ENCODE measurements at regions not wholly inside any gene's neighbourhood (a gene's known extent, or its start where the extent isn't known, plus 50 kb on each side); places are given as distances from the start of the nearest gene placed in this dataset.

DNA sequence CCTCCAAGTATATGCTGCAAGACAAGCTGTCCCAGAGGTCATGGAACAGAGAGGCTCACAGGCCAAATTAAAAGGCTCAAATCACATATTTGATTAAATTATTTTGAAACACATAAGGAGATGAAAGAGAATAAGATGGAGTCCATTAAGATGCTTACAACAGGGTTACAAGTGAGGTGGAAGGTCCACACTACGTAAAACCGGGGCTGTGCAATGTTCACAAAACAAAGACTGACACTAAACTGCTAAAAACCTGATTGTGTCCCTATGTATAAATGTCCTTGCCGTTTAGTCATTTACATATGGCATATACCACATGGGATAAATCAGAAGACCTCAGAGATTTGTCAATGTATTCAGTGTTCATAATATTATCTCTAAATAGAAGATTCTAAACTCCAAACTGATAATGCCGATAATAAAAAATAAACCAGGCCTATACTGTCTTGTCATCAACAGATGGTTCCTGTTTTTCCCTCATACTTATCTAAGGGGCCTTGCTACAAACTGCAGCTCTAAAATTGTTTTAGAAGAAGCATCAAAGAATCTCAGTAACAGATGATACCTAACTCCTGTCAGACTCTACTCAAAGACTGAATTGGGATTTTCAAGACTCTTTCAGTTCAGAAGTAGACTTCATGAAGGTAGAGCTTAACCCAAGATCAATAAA is 51.8 kb upstream of the RIPOR2 start:
- DNase-seq = no peak

GRCh38 chr6:24988562-24988961 is 52.8 kb upstream of the RIPOR2 start:
- no peak for DNase-seq

- no peak for DNase-seq
Observed at GRCh38 chr6:24990236-24990845, 54.6 kb upstream of the RIPOR2 start.

DNA sequence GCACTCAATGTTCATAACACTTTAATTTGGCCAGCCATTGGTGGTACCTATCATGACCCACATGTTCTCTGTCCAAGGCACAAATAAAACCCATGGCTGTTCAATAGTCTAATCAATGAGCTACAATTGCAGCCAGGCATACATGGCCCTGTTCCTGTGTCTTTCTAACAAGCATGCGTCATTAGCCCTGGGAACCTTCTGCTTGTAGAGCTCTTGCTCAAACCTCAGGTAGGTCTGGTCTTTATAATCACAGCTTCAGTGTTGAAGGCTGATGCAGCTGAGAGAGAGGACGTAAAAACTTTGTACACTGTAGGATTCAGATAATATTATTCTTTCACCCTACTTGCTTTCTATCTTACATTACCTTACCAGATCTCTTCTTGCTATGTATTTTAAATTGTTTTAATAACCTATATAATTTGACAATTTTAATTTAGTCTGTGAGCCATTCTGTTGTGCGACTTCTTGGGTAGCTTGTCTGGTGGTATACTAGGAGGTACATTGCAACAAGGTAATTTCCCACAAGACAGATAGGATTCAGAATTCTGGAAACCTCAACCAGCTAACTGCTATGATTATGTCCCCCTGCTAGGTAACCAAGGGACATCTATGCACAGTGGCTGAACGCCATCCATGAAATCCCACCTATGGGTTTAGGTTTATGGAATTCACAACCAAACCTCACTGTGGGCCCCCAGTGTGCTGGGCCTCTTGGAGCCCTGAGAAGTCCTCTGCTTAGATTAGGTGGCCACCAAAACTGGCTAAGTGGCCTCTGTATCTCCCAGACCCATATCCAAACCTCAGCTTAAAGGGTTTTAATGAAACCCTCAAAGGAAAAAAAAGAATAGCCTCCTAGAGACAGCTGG is 55.4 kb upstream of the RIPOR2 start:
- DNase-seq = no peak

DNA sequence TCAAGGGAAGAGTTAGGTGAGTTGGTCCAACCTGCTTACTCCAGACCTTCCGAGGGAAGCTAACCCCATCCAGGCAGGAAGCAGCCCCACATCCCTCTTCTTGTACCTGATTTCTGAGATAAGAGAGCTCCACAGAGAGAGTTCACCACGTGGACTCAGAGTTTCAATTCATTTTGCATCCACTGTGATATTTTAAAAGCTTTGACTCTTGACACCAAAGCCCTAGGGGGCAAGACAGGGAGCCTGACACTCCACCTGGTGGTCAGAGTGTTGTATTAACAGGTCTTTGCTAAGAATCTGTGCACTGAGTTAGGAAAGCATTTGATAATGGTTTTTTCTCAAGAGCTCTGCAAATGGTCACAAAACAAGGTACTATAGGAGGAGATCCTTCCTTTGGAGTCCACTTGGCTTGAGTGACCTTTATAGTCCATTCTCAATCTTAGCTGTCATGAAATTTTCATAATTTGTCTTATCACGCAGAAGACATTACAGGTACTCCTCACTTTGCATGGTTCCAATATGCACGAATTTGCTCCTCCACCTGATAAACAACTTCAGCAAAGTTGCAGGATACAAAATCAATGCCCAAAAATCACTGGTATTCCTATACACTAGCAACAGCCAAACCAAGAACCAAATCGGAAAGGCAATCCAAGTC is 56.2 kb upstream of the RIPOR2 start:
- DNase-seq = peak in 2 of 3 donors; percentile 54 to 69

GRCh38 chr6:24994812-24995211 is 59.1 kb upstream of the RIPOR2 start:
- no peak for DNase-seq

- no peak for DNase-seq
Observed at GRCh38 chr6:24995270-24995669, 59.5 kb upstream of the RIPOR2 start.

- no peak for DNase-seq
Observed at GRCh38 chr6:24996269-24996836, 60.6 kb upstream of the RIPOR2 start.

- DNase-seq = no peak
Observed at GRCh38 chr6:24997231-24997630, 61.5 kb upstream of the RIPOR2 start.

DNA sequence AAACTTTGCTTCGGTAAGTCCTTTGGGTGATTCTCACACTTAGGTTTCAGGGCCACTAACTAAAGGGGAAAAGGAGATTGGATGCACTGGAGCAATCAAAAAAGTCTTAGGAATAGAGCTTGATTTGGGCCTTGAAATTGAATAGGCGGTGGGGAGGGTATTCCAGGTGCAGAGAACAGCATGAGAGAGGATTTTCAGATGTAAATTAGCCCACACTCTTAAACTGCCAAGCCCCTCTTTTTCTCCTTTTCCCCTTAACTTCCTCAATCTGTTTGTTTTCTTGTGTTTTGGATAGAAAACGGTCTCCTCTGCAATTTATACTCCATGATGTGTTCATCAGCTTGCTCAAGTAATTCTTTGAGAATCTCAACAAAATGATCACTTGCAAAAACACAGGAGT is 62.1 kb upstream of the RIPOR2 start:
- no peak for DNase-seq

GRCh38 chr6:25002326-25003091 is 66.7 kb upstream of the RIPOR2 start:
- peak in 1 of 3 donors; percentile 54 for DNase-seq

- no peak for DNase-seq
Observed at GRCh38 chr6:25004357-25004756, 68.6 kb upstream of the RIPOR2 start.

DNA sequence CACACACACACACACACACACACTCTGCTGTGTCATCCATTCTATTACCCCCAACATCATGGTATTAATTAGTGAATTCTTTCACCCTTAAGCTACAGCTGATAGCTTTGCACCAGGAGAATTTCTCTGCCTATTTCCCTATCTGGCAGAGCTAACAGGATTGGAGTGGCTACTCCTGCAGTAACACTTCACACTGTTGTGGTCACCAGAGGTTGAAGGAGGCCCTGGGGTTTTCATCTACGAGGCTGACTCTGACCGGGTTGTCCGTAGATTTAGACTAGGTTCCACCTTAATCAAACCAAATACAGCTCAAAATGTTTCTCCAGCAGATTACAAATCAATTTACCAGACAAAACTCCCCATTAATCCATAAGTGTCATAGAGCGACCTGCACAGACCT is 69.2 kb upstream of the RIPOR2 start:
- no peak for DNase-seq

GRCh38 chr6:25006075-25006474 is 70.3 kb upstream of the RIPOR2 start:
- no peak for DNase-seq

DNA sequence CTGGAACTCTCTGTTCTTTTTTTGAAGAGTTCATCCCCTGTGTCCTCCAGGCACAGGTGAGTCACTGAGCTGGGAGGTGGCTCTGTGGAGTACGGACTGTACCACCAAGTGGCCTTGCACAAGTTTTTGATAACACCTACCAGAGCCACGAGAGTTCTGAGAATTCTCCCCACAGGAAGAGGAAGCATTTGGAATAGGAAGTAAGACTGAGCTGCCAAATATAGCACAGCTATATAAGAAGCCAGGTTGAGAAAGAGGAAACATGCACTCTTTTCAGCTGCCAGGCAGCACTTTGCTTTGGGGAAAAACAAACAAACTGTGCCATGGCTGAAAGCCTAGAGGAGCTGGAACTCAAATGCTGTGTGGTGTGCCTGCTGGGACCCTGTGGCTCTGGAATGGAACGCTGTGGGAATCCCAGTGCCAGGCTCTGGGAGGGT is 70.8 kb upstream of the RIPOR2 start:
- DNase-seq = peak in 2 of 3 donors; percentile 34 to 63

DNA sequence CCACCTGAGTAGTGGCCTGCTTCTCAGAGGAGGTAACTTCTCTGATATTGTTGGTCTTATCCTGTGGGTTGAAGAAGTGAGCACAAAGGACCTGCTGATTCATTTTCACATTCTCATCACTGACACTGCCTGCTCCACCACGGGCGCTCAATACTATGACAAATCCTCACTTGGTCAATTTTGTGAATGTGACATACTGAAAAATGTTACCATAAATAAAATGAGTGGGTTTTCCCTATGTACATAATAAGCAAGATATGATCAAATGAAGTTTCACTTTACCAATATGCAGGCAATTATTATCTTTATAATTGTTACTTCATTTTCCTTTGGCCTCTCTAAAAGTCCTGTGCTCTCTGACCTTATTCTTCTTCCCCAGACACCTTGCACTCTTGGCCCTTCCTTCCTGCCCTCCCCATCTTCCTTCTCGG is 71.5 kb upstream of the RIPOR2 start:
- no peak for DNase-seq

GRCh38 chr6:25008707-25009392 is 73.1 kb upstream of the RIPOR2 start:
- no peak for DNase-seq

DNA sequence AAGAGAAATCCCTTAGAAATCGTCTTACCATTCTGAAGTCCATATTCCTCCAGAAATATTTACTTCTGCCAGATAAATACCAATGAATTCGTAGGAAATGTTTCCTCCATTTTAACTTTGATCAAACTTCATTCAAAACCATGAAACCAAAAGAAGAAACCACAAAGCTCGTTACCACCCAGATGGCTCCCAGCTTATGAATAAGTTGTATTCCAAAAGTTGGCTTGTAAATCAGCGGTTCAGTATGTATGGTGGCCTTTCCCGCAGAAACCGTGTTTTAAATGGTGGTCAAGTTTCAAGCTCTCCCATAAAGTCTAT is 73.6 kb upstream of the RIPOR2 start:
- no peak for DNase-seq

DNA sequence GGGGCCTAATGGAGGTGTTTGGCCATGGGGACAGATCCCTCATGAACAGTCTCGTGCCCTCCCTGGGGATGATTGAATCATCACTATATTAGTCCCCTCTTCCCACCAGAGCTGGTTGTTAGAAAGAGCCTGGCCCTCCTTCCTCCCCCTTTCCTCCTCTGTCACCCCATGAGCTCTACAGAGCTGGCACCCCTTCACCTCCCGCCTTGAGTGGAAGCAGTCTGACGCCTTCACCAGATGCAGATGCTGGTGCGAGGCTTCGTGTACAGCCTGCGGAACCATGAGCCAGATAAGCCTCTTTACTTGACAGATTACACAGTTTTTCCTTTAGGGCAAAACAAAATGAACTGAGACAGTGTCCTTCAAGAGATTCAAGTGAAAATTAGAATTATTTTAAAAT is 74.4 kb upstream of the RIPOR2 start:
- no peak for DNase-seq

DNA sequence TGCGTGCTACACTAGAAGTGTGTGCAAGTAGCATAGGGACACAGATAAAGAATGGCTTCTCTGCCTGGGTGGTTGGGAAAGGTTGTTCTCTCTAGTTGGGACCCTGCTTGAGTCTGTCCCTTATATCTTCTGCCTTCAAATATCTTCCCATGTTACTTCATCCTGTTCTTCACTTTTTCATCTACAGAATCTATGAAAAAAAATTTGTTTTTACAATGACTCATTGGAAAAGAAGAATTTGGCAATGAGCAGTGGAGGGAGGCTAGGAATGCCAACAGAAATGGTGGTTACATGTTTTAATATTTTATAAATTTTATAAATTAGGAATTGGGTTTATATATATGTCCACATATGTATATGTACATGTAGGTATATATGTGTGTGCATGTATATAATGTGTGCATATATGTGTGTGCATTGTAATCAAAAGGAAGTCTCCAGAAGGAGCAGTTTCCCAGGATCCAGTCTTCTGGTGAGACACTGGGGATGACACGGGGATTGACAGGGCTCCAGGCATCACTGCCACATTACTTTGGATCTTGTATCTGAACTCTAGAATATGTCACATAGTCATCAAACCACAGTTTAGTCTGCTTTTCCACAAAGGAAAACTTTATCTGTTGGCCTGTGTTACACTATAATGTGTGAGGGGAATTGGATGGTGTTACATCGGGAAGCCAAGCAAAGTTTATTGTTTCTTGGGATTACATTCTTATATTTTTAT is 75.3 kb upstream of the RIPOR2 start:
- no peak for DNase-seq

All from muscle of back (tissue), 3 donors.